K562 (cell line): ENCODE measurements at regions not wholly inside any gene's neighbourhood (a gene's known extent, or its start where the extent isn't known, plus 50 kb on each side); places are given as distances from the start of the nearest gene placed in this dataset.

Experiments used
- ATF6 ChIP-seq: sonication (generic); formaldehyde crosslinking; IDR thresholded peaks from 2 replicates; pipeline ENCODE4 v1.4.0; 2020; ENCODE audit warnings: mild to moderate bottlenecking, missing genetic modification reagents
- ATF7 ChIP-seq: fragments of 450-650 bp; IDR thresholded peaks from 2 replicates; pipeline ENCODE4 v1.7.1; 2014; ENCODE audit warnings: mild to moderate bottlenecking, moderate library complexity
- CTCF ChIP-seq, 3 experiments: IDR thresholded peaks in 2 of 3; conservative IDR thresholded peaks in 1 of 3; 2 replicates each; pipeline ENCODE4 v1.5.1; 2011 to 2012; ENCODE audit warnings: low read length in 3 of 3, mild to moderate bottlenecking in 3 of 3, control low read depth in 2 of 3, improper control_type of control experiment in 1 of 3, inconsistent platforms in 1 of 3, low read depth in 1 of 3, mixed read lengths in 1 of 3, moderate library complexity in 1 of 3; ENCODE audit not compliant: insufficient read depth in 2 of 3
- DPF2 ChIP-seq: fragments of 450-650 bp; IDR thresholded peaks from 2 replicates; pipeline ENCODE4 v1.6.1; 2016
- PTBP1 ChIP-seq: fragments of 200-400 bp; formaldehyde crosslinking; IDR thresholded peaks from 2 replicates; pipeline ENCODE4 v1.6.1; 2017; ENCODE audit warnings: low read depth, low read length
- RBM34 ChIP-seq: fragments of 200-400 bp; formaldehyde crosslinking; IDR thresholded peaks from 2 replicates; pipeline ENCODE4 v1.6.1; 2018; ENCODE audit warnings: low read length, borderline replicate concordance; ENCODE audit not compliant: insufficient read depth
- SP2 ChIP-seq: IDR thresholded peaks from 2 replicates; pipeline ENCODE4 v1.6.1; 2011; ENCODE audit warnings: mild to moderate bottlenecking, low read depth, low read length, moderate library complexity; ENCODE audit not compliant: poor library complexity, severe bottlenecking; ENCODE audit errors: extremely low read depth
- ZNF12 ChIP-seq: sonication (generic); formaldehyde crosslinking; IDR thresholded peaks from 2 replicates; pipeline ENCODE4 v1.4.0; 2020; ENCODE audit warnings: mild to moderate bottlenecking, missing genetic modification reagents
- TF ChIP-seq, protein P1 (sequence below): sonication (generic); formaldehyde crosslinking; IDR thresholded peaks from 2 replicates; pipeline ENCODE4 v1.9.0; 2022; ENCODE audit warnings: mild to moderate bottlenecking, missing genetic modification reagents
- TF ChIP-seq, protein P2 (sequence below), 2 experiments: fragments of 450-650 bp in 1 of 2; sonication (generic) in 1 of 2; formaldehyde crosslinking in 1 of 2; IDR thresholded peaks in 1 of 2; conservative IDR thresholded peaks in 1 of 2; 2 replicates each; pipeline versions ENCODE4 v1.6.1 to v1.8.1; 2016 to 2023; ENCODE audit warnings: mild to moderate bottlenecking in 2 of 2, moderate library complexity in 2 of 2, inconsistent platforms in 1 of 2, missing genetic modification reagents in 1 of 2

GRCh38 chr11:10938650-10939387 lies 81.0 kb upstream of the ZBED5 start:
- TF ChIP-seq, protein P1, sequence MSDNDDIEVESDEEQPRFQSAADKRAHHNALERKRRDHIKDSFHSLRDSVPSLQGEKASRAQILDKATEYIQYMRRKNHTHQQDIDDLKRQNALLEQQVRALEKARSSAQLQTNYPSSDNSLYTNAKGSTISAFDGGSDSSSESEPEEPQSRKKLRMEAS (CRISPR knock-in tag): no peak
- TF ChIP-seq DPF2 (no peak), ATF7 (no peak), ZNF12 (CRISPR knock-in tag) (no peak), PTBP1 (no peak), CTCF (IDR thresholded peaks at IDR 0.05 in 2 of 3, conservative IDR thresholded peaks at IDR 0.05 in 1 of 3; ENCODE audit: insufficient read depth in 2 of 3, low read depth in 1 of 3, low read length in 3 of 3) (no peak), SP2 (no peak), RBM34 (no peak), ATF6 (no peak)
- TF ChIP-seq, protein P2, sequence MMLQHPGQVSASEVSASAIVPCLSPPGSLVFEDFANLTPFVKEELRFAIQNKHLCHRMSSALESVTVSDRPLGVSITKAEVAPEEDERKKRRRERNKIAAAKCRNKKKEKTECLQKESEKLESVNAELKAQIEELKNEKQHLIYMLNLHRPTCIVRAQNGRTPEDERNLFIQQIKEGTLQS (IDR thresholded peaks at IDR 0.05): no peak
- TF ChIP-seq, protein P2 (CRISPR knock-in tag; conservative IDR thresholded peaks at IDR 0.05): no peak
